ENCODE measurements at regions not wholly inside any gene's neighbourhood (a gene's known extent, or its start where the extent isn't known, plus 50 kb on each side); places are given as distances from the start of the nearest gene placed in this dataset.

GRCh38 chr13:32861304-32861703, 154.9 kb upstream of the KL start:
- no peak for DNase-seq (ENCODE audit: extremely low read depth, low read depth)
- TF ChIP-seq, protein P1, sequence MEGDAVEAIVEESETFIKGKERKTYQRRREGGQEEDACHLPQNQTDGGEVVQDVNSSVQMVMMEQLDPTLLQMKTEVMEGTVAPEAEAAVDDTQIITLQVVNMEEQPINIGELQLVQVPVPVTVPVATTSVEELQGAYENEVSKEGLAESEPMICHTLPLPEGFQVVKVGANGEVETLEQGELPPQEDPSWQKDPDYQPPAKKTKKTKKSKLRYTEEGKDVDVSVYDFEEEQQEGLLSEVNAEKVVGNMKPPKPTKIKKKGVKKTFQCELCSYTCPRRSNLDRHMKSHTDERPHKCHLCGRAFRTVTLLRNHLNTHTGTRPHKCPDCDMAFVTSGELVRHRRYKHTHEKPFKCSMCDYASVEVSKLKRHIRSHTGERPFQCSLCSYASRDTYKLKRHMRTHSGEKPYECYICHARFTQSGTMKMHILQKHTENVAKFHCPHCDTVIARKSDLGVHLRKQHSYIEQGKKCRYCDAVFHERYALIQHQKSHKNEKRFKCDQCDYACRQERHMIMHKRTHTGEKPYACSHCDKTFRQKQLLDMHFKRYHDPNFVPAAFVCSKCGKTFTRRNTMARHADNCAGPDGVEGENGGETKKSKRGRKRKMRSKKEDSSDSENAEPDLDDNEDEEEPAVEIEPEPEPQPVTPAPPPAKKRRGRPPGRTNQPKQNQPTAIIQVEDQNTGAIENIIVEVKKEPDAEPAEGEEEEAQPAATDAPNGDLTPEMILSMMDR (IDR thresholded peaks at IDR 0.05; ENCODE audit: low read depth, low read length, missing control alignments): no peak
- H3K4me3 ChIP-seq (replicated peaks; ENCODE audit: low read depth, low read length): no peak overlapping the region

GRCh38 chr13:32863596-32863995, 152.6 kb upstream of the KL start:
- TF ChIP-seq, protein P1 (IDR thresholded peaks at IDR 0.05; ENCODE audit: low read depth, low read length, missing control alignments): no peak
- H3K4me3 ChIP-seq (replicated peaks; ENCODE audit: low read depth, low read length): no peak overlapping the region
- DNase-seq (ENCODE audit: extremely low read depth, low read depth): no peak

- TF ChIP-seq, protein P1 (IDR thresholded peaks at IDR 0.05; ENCODE audit: low read depth, low read length, missing control alignments): no peak
- H3K4me3 ChIP-seq (replicated peaks; ENCODE audit: low read depth, low read length): no peak overlapping the region
- no peak for DNase-seq (ENCODE audit: extremely low read depth, low read depth)
These were observed 149.3 kb upstream of the KL start for GRCh38 chr13:32866921-32867320.

DNA sequence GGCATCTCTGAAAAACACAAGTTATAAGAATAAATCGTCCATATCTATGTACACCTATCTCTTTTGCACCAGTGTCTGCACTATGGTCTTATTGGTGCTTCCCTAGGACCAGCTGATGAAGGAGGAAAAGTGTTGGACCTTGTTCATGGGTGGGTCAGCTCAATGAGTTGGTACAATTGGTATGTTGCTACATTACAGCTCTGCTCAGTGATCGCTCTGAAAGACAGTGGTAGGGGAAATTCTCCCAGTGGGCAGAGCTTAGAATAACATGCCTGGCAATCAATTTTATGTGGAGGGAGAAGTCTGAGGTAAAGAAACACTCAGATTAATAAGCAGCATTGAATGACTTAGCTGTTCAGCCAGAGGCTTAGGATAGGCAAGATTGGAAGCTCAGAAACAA, 138.7 kb upstream of the KL start:
- H3K4me3 ChIP-seq (replicated peaks; ENCODE audit: low read depth, low read length): no peak overlapping the region
- TF ChIP-seq, protein P1 (IDR thresholded peaks at IDR 0.05; ENCODE audit: low read depth, low read length, missing control alignments): no peak
- DNase-seq (ENCODE audit: extremely low read depth, low read depth): no peak

- H3K4me3 ChIP-seq (replicated peaks; ENCODE audit: low read depth, low read length): no peak overlapping the region
- DNase-seq (ENCODE audit: extremely low read depth, low read depth): no peak
- TF ChIP-seq, protein P1 (IDR thresholded peaks at IDR 0.05; ENCODE audit: low read depth, low read length, missing control alignments): no peak
These were observed 138.1 kb upstream of the KL start for GRCh38 chr13:32878163-32878562.

DNA sequence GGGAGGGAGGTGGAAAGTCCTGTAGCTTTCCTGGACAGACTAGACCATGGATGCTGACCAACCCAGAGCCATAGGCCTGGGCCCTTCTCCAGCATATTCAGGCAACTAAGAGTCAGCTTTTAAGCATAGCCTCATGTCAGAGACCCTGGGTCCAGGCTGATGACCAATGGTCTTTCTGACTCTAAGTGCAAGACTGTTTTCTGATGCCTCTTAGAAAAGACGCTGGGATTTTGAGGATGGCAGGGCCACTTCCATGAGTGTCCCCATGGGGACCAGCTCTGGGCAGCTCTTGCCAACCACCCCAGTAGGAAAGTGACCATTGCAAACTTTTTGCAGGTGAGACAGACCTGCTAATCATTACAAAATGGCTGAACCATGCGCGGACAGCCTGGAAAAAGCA, 135.6 kb upstream of the KL start:
- H3K4me3 ChIP-seq (replicated peaks; ENCODE audit: low read depth, low read length): no peak overlapping the region
- TF ChIP-seq, protein P1 (IDR thresholded peaks at IDR 0.05; ENCODE audit: low read depth, low read length, missing control alignments): no peak
- DNase-seq (ENCODE audit: extremely low read depth, low read depth): no peak

DNA sequence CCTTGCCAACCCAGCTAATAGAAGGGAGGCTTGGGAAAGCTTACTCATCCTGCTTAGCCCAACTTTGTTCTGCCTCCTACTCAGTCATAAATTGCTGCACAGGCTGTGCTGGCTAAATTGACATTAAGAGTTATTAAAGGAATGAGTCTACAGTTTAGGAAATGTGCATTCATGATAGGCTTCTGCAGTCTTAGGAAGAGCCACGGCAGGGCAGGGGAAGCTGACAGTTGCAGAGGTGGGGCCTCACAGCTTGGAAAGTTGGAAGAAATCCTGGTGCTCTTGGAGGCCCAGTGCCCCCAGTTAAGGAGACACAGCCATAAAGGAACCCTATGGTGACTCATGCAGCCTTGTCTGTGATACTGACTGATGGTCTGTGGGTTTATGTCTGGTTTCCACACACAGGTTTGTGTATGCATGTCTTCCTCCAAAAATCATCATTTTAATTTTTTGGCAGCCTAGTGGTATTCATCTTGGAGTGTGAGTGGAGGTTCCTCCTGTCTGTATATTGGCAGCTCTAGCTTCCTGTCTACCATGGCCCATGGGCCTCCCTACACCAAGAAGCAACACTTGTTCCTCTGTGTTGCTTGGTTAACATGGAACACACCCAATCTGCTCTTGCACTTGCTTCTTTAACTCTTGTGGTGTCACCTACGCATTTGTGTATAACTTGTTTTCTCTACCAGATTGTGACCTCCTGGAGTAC, 135.0 kb upstream of the KL start:
- DNase-seq (ENCODE audit: extremely low read depth, low read depth): no peak
- no peak overlapping the region for H3K4me3 ChIP-seq (replicated peaks; ENCODE audit: low read depth, low read length)
- TF ChIP-seq, protein P1 (IDR thresholded peaks at IDR 0.05; ENCODE audit: low read depth, low read length, missing control alignments): no peak
